ENCODE measurements at regions not wholly inside any gene's neighbourhood (a gene's known extent, or its start where the extent isn't known, plus 50 kb on each side); places are given as distances from the start of the nearest gene placed in this dataset.
"Not testable (repeated sequence)": the region's sequence is repeated elsewhere in the genome, so short reads cannot be mapped to it uniquely, and the experiment has no call there.

GRCh38 chr18:55903911-55904310 lies 315.9 kb upstream of the TCF4 start:
- DNase-seq (no peak), ATAC-seq (no peak)
- intact Hi-C loops (cut with DNase I, micrococcal nuclease) = no loop called here

GRCh38 chr18:55900380-55900779 lies 312.4 kb upstream of the TCF4 start:
- ATAC-seq = no peak
- intact Hi-C loops (cut with DNase I, micrococcal nuclease) = no loop called here

GRCh38 chr18:55897091-55897689 lies 309.2 kb upstream of the TCF4 start:
- ATAC-seq (no peak), DNase-seq (no peak)
- intact Hi-C loops (cut with DNase I, micrococcal nuclease) = no loop called here

More at GRCh38 chr18:55900380-55900779, 312.4 kb upstream of the TCF4 start:
- no peak for DNase-seq

DNA sequence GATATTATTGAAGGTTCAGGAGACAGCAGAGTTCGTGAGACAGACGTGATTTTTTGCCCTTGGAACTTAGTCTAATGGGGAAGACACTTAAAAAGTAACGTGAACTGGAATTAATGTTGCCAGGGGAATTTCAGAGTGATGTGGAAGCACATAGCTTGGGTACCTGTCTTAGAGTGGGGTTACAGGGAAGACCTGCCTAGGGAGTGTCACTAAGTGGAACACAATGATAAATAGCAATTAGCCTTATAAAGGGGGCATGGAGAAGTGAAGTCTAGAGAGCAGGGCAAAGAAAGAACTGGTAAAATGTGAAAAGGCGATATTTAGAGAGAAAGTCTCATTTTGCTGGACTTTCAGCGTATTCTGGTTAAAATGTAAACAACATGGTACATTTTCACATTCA lies 306.0 kb upstream of the TCF4 start:
- intact Hi-C loops (cut with DNase I, micrococcal nuclease) = no loop called here
- ATAC-seq = no peak
- no peak for DNase-seq

DNA sequence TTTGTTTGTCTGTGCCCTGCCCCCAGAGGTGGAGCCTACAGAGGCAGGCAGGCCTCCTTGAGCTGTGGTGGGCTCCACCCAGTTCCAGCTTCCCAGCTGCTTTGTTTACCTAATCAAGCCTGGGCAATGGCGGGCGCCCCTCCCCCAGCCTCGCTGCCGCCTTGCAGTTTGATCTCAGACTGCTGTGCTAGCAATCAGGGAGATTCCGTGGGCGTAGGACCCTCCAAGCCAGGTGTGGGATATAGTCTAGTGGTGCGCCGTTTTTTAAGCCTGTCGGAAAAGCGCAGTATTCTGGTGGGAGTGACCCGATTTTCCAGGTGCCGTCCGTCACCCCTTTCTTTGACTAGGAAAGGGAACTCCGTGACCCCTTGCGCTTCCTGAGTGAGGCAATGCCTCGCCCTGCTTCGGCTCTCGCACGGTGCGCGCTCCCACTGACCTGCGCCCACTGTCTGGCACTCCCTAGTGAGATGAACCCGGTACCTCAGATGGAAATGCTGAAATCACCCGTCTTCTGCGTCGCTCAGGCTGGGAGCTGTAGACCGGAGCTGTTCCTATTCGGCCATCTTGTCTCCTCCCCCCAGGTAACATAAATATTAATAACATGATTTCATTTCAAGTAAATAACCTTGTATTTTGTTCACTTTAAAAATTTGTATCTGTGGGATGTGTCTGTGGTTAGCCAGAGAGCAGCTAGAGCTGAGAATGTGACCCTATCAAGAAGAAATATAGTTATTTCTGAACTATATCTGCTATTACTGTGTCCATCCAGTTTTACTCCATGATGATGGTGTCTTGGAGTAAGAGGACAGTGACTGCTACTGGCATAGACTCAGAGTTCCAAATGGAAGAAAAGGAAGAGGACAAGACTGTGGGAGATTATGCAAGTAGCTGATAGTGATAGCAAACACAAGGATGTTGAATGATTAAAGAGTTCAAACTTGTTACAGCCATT lies 305.1 kb upstream of the TCF4 start:
- DNase-seq; ATAC-seq; intact Hi-C loops (cut with DNase I, micrococcal nuclease): not testable (repeated sequence)

GRCh38 chr18:55886886-55887285 lies 298.9 kb upstream of the TCF4 start:
- no peak for DNase-seq
- ATAC-seq = no peak
- intact Hi-C loops (cut with DNase I, micrococcal nuclease) = no loop called here

DNA sequence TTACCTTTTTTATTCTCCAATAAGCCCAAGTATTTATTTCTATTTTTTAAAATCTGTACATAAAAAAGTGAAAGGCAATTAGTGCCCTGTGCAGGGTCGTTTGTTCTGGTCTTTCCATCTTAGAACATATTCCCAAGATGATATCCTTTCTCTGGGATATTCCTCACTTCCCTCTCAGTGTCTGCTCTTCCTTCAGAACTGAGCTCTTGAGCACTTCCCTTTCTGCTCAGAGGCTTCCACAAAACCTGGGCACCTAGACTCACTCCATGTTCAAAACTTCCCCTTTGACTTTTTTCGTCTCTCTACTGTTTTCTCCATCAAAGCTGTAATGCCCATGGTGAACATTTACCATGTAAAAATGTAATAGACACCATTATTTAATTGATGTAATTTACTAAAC lies 296.5 kb upstream of the TCF4 start:
- no peak for DNase-seq
- no peak for ATAC-seq
- intact Hi-C loops (cut with DNase I, micrococcal nuclease) = no loop called here

GRCh38 chr18:55880617-55881016 lies 292.6 kb upstream of the TCF4 start:
- intact Hi-C loops (cut with DNase I, micrococcal nuclease) = no loop called here
- DNase-seq = no peak
- ATAC-seq = no peak

DNA sequence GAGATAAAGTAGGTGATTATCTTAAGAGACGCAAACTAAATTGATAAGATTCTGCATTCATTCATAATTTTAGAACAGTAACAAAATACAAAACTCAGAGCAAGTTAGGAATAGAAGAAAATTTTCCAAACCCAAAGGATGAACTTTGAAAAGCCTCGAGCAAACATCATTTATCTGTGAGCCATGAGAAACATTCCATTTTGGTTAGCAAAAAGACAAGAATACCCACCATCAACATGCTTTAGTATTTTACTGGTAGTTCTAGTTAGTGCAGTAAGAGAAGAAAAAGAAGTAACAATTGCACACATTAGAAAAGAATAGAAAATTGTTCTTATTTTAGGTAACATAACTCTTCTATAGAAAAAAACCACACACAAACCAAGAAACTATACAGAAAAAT lies 291.3 kb upstream of the TCF4 start:
- no peak for DNase-seq
- ATAC-seq = no peak
- intact Hi-C loops (cut with DNase I, micrococcal nuclease) = no loop called here

DNA sequence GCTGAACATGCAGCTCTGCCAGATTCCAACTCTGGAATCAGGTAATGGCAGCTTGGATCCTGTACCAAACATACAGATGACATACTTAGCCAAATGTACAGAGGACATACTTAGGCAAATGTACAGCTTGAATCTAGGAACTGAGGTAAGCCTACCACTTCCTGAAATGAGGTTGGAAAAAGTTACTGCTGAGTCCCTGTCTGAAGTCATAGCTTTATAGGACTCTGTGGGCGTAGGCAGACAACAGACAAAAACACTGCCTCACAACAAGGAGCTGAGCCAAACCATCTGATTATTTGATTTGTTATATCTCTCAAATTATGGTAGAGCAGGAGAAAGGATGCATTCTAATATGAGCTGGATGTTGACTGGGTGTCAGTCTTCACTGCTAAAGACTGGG lies 290.2 kb upstream of the TCF4 start:
- intact Hi-C loops (cut with DNase I, micrococcal nuclease) = no loop called here
- no peak for ATAC-seq
- no peak for DNase-seq

GRCh38 chr18:55877321-55877720 lies 289.3 kb upstream of the TCF4 start:
- intact Hi-C loops (cut with DNase I, micrococcal nuclease) = no loop called here
- ATAC-seq = no peak
- DNase-seq = no peak

- intact Hi-C loops (cut with DNase I, micrococcal nuclease) = no loop called here
- ATAC-seq (no peak), DNase-seq (no peak)
Observed at GRCh38 chr18:55876254-55876653, 288.3 kb upstream of the TCF4 start.

GRCh38 chr18:55875371-55875901 lies 287.4 kb upstream of the TCF4 start:
- no peak for DNase-seq
- intact Hi-C loops (cut with DNase I, micrococcal nuclease) = no loop called here
- ATAC-seq = no peak

DNA sequence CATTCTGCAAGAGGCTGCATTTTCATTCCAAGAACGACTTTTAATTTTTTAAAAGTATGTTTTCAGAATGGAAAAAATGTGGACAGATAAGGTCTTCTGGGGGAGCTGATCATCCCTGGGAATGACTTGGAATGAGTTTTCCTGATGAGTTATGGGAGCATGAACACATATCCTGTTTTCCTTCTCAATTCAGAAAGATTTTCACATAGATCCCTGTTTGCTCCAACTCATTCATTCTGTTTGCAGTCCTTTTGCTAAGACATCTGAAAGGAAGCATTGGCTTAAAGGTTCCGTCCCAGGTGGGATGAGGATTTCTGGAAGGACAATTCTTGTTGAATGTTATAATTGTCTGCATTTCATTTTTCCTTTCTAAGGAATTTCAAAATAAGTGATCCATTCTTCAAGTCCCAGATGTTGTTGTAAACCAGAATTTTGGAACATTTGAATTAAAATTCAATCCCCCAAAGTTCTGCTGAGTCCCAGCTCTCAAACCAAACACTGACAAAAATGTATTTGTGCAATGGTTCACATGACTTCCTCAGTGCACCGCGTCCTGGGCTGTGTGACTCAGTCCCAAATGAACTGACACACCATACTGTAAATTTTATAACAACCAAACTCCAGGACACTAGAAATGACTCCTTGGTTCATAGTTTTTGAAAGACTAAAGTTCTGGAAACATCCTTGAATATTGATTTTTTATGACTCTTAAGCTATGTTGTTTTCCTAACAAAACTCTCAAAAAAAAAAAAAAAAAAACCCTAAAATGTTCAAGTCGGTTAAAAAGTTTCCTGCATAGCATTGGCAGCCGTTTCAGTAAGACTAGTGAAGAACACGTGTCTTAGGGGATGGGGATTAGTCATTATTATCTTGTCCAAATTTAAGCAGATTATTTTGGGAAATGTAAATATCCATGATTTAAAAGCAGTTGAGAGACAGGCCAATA lies 281.8 kb upstream of the TCF4 start:
- intact Hi-C loops (cut with DNase I, micrococcal nuclease) = no loop called here
- DNase-seq (no peak), ATAC-seq (no peak)

DNA sequence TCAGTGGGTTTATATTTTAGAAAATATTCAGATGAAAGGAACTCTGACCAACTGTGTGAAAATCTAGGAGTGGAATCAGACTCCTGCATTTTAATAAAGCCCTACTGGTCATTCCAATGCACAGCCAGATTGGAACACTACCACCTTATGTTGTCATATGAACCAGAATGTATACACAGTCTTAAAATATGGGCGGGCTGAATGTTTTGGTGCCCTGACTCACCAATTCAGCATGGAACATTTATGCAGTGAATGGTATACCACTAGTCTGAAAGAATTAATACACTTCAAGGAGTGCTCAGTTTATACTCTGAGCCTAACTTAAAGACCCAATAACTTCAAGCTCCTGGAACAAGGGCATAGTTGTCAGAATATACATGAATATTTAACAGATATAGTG lies 280.9 kb upstream of the TCF4 start:
- ATAC-seq (no peak), DNase-seq (no peak)
- intact Hi-C loops (cut with DNase I, micrococcal nuclease) = no loop called here

DNA sequence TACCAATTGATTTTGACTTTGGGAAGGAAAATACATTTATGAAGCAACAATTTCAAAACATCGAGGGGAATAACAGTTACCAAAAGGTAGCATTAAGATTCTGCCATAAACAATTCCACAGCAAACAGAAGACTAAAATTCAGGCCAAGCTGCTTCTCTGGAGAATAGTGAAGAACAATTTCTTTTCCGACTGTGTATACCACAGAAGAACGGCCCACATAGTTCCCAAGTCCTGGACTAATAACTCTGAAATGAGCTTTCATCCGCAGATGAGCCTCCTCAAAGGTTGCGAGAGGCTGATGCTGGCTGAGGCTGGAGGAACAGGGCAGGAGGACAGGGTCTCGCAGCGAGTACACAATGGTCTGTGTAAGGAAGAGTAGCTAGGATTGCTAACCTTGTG lies 278.9 kb upstream of the TCF4 start:
- no peak for DNase-seq
- no peak for ATAC-seq
- intact Hi-C loops (cut with DNase I, micrococcal nuclease) = no loop called here

- DNase-seq = no peak
- ATAC-seq = no peak
- intact Hi-C loops (cut with DNase I, micrococcal nuclease) = no loop called here
Observed at GRCh38 chr18:55866006-55866405, 278.0 kb upstream of the TCF4 start.

DNA sequence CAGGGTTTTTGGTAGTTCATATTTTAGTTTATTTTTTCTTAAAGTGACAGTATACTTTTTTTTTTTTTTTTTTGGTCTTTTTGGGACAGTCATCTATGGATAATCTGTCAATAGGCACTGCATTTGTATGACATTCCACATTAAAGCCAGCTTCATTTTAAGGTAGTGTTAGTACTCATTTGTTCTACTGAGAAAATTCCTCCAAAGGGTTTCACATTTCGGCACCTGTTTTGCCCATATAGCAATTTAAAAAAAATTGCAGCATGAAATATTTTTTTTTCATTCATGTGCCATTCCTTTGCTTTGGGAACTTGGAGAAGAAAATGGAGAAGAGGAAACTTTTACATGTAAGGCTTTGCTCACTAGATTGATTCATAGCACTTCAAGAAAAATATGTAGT lies 276.3 kb upstream of the TCF4 start:
- intact Hi-C loops (cut with DNase I, micrococcal nuclease) = no loop called here
- DNase-seq (no peak), ATAC-seq (no peak)

GRCh38 chr18:55863876-55864275 lies 275.9 kb upstream of the TCF4 start:
- DNase-seq (no peak), ATAC-seq (no peak)
- intact Hi-C loops (cut with DNase I, micrococcal nuclease) = no loop called here
